GM12801 (cell line): ENCODE measurements at regions not wholly inside any gene's neighbourhood (a gene's known extent, or its start where the extent isn't known, plus 50 kb on each side); places are given as distances from the start of the nearest gene placed in this dataset.

Experiments used
- TF ChIP-seq, protein P1 (sequence below): IDR thresholded peaks from one replicate; pipeline ENCODE4 v1.5.1; 2011; ENCODE audit warnings: control low read depth; ENCODE audit not compliant: insufficient read length; ENCODE audit errors: extremely low read depth

DNA sequence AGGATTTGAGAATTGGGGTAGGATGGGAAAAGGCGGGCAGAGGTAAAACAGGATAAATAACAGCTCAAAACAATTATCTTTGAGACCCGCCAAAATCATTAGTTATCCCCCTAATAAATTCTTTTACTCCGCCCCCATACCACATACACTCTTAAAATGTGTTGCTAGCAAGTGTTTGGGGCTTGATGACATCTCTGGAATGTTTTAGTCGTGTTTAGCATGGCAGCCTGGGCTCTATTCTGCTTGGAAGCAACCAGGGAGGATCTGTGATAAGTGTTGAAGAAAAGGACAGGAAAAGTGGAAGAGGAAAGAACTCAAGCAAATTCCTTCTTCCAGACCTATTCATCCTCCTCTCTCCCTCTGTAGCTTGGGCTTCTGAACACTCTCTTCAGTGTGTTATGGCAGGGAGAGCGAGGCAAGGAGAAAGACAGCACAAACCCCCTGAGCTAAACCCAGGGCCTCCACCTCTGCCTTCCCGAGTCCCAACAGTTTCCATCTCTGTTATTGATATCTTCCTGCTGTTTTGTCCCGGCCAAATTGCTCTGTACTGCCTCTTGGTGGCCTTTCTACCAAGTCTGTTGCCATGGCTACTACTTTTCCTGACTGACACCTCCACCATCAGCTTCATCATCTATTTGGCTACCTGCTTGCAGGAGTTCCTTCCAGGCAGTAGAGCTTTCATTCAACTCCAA is 135.8 kb downstream of the RPL22L1 start:
- TF ChIP-seq, protein P1, sequence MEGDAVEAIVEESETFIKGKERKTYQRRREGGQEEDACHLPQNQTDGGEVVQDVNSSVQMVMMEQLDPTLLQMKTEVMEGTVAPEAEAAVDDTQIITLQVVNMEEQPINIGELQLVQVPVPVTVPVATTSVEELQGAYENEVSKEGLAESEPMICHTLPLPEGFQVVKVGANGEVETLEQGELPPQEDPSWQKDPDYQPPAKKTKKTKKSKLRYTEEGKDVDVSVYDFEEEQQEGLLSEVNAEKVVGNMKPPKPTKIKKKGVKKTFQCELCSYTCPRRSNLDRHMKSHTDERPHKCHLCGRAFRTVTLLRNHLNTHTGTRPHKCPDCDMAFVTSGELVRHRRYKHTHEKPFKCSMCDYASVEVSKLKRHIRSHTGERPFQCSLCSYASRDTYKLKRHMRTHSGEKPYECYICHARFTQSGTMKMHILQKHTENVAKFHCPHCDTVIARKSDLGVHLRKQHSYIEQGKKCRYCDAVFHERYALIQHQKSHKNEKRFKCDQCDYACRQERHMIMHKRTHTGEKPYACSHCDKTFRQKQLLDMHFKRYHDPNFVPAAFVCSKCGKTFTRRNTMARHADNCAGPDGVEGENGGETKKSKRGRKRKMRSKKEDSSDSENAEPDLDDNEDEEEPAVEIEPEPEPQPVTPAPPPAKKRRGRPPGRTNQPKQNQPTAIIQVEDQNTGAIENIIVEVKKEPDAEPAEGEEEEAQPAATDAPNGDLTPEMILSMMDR, result no peak

DNA sequence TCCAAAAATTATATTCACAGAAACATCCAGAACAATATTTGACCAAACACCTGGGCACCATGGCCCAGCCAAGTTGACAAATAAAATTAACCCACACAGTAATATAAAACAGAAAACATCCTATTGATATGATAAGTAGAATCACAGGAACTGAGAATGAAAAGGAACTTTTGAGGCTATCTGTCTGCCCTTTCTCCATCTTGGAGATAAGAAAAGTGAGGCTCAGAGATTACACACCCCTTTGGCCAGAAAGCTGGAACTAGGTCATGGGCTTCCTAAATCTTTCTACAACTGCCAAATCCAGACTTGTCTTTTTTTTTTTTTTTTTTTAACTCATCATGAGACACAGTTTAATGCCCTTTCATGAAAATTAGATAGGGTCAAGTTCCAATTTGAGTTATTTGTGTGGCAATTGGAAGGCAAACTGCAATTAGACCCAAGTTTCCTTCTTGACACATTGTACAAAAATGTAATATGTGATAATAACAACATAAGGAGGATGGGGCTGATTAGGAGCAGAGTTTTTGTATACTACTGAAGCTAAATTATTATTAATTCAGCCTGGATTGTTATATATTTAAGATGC is 137.2 kb downstream of the RPL22L1 start:
- TF ChIP-seq, protein P1, result no peak

DNA sequence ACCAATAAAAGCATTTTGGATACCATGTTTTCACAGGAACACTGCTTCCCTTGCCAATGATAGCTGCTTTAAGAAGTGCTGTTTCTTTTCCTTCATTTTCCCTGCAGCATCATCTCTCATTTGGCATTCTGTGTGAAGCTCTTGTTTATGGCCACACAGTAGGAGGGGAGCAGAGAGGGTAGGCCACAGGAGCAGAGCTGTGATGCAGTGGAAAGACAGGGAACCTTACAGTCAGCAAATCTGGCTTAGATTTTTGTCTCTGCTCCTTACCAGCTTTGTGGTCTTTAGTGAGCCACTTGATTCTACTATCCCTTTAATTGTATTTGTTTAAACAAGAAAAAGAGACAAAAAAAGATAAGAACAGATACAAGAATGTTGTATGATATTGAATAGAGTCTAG is 138.7 kb downstream of the RPL22L1 start:
- TF ChIP-seq, protein P1, result no peak

DNA sequence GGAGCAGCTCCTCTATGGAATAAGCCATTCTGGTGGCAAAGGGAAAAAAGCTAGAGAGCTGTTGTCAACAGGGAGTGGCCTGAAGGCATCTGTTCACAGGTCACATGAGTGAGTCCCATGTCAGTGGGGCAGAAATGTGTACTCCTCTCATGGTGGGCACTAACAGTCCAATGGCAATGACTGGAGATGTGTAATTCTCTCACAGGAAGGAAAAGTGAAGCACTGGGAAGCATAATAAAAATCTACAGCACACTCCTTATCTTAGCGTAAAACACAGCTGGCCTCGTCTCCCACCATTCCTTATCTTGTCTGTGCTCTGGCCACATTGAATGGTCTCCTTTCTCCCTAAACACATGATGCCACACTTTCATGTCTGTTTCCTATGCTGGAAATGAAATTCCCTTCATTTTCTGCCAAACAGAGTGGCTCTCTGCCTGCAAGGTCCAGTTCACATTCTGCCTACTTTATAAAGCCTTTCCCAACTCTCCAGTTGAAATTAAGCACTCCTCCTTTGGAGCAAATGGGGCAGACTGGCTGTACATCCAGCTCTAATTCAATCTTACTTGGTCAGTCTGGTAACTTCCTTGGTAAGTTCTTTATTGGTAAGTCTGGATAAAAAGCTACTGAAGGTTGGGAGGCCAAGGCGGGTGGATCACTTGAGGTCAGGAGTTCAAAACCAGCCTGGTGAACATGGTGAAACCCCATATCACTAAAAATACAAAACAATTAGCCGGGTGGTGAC is 139.8 kb downstream of the RPL22L1 start:
- TF ChIP-seq, protein P1, result no peak

DNA sequence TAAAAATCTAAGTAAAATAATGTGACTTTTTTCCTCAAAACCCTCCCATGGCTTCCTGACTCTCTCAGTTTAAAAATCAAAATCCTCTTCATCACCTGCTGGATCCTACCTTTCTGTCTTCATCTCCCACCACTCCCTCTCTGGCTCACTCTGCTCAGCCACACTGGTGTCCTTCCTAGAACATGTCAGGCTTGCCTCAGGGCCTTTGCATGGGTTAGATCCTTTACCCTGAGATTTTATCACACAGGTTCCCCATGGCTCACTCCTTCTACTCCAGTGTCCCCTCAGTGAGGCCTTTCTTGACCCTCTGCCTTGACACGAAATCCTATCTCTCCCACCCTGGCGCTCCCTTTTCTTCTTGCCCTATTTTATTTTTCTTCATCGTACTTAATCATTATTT is 141.8 kb downstream of the RPL22L1 start:
- TF ChIP-seq, protein P1, result no peak

DNA sequence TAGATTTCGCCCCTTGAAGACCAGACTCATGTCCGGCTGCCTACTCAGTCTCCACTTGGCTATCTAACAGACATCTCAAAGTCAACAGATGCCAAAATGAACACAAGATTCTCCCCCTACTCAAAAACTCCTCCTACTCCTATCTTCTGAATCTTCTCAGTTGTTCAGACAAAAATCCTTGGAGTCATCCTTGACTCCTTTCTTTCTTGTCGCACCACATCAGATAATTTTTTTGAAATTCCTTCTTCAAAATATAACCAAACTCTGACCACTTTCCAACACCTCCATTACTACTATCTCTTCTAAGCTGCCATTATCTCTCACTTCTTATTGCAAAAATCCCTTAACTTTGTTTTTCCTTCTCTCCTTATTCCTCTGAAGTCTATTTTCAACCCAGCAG is 141.9 kb upstream of the SLC7A14 start:
- TF ChIP-seq, protein P1, result no peak

DNA sequence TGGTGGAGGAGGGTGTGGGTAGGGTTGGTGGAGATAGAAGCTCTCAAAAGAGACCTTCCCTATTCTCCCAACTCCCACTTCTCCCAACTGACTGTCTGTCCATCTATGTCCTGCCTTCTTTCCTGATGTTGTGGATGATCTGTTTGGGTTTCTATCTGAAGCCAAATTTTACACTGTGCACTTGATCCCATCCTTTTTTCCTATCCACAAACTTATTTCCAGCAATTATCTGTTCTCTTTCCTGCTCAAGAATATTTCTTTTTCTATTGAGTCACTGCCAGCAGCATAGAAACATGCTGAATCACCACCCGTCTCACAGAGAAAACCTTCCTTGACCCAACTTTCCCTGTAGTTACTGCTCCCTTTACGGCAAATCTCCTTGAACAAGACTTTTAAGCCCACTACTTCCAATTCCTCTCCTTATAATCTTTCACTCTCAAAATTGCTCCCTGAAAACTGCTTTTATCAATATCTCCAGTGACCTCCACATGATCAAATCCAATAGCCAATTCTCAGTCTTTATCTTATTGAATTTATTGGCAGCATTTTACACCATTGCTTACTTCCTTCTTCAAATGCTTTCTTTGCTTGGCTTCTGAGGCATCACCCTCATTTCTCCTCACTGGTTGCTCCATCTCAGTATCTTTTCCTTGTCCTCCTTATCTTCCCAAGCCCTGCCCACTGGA is 141.2 kb upstream of the SLC7A14 start:
- TF ChIP-seq, protein P1, result no peak
